ENCODE measurements at regions not wholly inside any gene's neighbourhood (a gene's known extent, or its start where the extent isn't known, plus 50 kb on each side); places are given as distances from the start of the nearest gene placed in this dataset.

DNA sequence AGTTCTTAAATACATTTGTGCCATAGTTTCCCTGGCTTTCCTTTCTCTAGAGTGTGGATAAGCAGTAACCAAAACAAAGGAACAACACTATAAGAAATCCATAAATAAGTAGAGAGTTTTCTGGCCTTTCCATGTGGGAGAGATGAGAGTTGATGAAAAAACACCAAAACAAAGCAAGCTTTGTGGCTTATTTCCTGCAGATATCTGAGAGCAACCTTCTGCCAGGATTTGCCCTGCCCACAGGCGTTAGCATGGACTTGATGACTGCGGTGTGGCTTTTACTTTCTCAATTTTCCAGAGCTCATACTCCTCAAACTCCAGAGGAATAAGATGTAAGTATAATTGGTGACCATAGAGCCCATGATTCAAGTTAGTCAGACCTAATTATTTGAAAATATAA lies 194.9 kb downstream of the RAP2B start:
- H3K4me2 ChIP-seq (ENCODE audit: extremely low read depth, insufficient read depth, low read length) = no peak overlapping the region
- H4K20me1 ChIP-seq (ENCODE audit: control insufficient read depth, extremely low read depth, insufficient read depth, low read length) = no peaks in the 10 kb centered on the region
- TF ChIP-seq, protein P1, sequence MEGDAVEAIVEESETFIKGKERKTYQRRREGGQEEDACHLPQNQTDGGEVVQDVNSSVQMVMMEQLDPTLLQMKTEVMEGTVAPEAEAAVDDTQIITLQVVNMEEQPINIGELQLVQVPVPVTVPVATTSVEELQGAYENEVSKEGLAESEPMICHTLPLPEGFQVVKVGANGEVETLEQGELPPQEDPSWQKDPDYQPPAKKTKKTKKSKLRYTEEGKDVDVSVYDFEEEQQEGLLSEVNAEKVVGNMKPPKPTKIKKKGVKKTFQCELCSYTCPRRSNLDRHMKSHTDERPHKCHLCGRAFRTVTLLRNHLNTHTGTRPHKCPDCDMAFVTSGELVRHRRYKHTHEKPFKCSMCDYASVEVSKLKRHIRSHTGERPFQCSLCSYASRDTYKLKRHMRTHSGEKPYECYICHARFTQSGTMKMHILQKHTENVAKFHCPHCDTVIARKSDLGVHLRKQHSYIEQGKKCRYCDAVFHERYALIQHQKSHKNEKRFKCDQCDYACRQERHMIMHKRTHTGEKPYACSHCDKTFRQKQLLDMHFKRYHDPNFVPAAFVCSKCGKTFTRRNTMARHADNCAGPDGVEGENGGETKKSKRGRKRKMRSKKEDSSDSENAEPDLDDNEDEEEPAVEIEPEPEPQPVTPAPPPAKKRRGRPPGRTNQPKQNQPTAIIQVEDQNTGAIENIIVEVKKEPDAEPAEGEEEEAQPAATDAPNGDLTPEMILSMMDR (conservative IDR thresholded peaks at IDR 0.05 in 1 of 2, IDR thresholded peaks at IDR 0.05 in 1 of 2; ENCODE audit: low read depth in 1 of 2, low read length in 2 of 2) = no peak
- no peak for TF ChIP-seq EZH2 (IDR thresholded peaks at IDR 0.05; ENCODE audit: low read length, missing control alignments)
- no peak for DNase-seq (ENCODE audit: low read depth in 2 of 2)
- no peaks in the 10 kb centered on the region for H3K9me3 ChIP-seq (ENCODE audit: control insufficient read depth, insufficient read depth, low read depth, low read length)
- H3K27ac ChIP-seq (ENCODE audit: insufficient read depth, low read length) = no peak overlapping the region
- H3K27me3 ChIP-seq (ENCODE audit: control insufficient read depth, insufficient read depth, low read length) = no peaks in the 10 kb centered on the region
- no peak overlapping the region for H3K9ac ChIP-seq (ENCODE audit: insufficient read depth, low read length)
- no peaks in the 10 kb centered on the region for H3K4me1 ChIP-seq (ENCODE audit: control insufficient read depth, extremely low read depth, insufficient read depth, low read length)
- no peaks in the 10 kb centered on the region for H3K79me2 ChIP-seq (ENCODE audit: control insufficient read depth, insufficient read depth, low read length)
- H3K36me3 ChIP-seq (ENCODE audit: control insufficient read depth, insufficient read depth, low read length) = no peaks in the 10 kb centered on the region
- no peak overlapping the region for H3K4me3 ChIP-seq (replicated peaks in 1 of 4; ENCODE audit: control extremely low read depth in 1 of 4, insufficient read depth in 1 of 4, low read depth in 3 of 4, low read length in 4 of 4)
- no peak overlapping the region for H2AFZ ChIP-seq (ENCODE audit: low read length)

DNA sequence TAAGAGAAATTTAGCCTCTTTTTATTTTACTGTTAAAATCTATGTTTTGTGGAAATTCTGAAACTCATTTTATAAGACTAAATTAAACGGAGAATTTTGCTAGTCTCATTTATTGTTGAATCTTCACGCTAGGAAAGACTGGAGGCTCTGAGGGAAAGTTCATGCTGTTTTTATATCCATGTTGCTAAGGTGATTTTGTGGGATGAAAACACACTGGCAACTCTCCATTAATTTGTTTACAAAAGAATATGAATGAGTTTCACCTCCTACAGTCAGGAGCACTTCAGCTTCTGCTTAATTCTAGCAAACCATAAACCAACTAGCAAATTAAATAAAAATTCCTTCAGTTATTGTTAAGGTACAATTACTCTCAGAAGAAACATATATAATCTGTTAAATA lies 195.4 kb downstream of the RAP2B start:
- DNase-seq (ENCODE audit: low read depth in 2 of 2) = no peak
- H3K36me3 ChIP-seq (ENCODE audit: control insufficient read depth, insufficient read depth, low read length) = no peaks in the 10 kb centered on the region
- no peaks in the 10 kb centered on the region for H4K20me1 ChIP-seq (ENCODE audit: control insufficient read depth, extremely low read depth, insufficient read depth, low read length)
- H3K9me3 ChIP-seq (ENCODE audit: control insufficient read depth, insufficient read depth, low read depth, low read length) = no peaks in the 10 kb centered on the region
- H3K79me2 ChIP-seq (ENCODE audit: control insufficient read depth, insufficient read depth, low read length) = no peaks in the 10 kb centered on the region
- H3K27me3 ChIP-seq (ENCODE audit: control insufficient read depth, insufficient read depth, low read length) = no peaks in the 10 kb centered on the region
- no peak overlapping the region for H3K27ac ChIP-seq (ENCODE audit: insufficient read depth, low read length)
- TF ChIP-seq EZH2 (IDR thresholded peaks at IDR 0.05; ENCODE audit: low read length, missing control alignments) = no peak
- TF ChIP-seq, protein P1 (conservative IDR thresholded peaks at IDR 0.05 in 1 of 2, IDR thresholded peaks at IDR 0.05 in 1 of 2; ENCODE audit: low read depth in 1 of 2, low read length in 2 of 2) = no peak
- H2AFZ ChIP-seq (ENCODE audit: low read length) = no peak overlapping the region
- no peak overlapping the region for H3K9ac ChIP-seq (ENCODE audit: insufficient read depth, low read length)
- H3K4me3 ChIP-seq (replicated peaks in 1 of 4; ENCODE audit: control extremely low read depth in 1 of 4, insufficient read depth in 1 of 4, low read depth in 3 of 4, low read length in 4 of 4) = no peak overlapping the region
- H3K4me1 ChIP-seq (ENCODE audit: control insufficient read depth, extremely low read depth, insufficient read depth, low read length) = no peaks in the 10 kb centered on the region
- no peak overlapping the region for H3K4me2 ChIP-seq (ENCODE audit: extremely low read depth, insufficient read depth, low read length)

DNA sequence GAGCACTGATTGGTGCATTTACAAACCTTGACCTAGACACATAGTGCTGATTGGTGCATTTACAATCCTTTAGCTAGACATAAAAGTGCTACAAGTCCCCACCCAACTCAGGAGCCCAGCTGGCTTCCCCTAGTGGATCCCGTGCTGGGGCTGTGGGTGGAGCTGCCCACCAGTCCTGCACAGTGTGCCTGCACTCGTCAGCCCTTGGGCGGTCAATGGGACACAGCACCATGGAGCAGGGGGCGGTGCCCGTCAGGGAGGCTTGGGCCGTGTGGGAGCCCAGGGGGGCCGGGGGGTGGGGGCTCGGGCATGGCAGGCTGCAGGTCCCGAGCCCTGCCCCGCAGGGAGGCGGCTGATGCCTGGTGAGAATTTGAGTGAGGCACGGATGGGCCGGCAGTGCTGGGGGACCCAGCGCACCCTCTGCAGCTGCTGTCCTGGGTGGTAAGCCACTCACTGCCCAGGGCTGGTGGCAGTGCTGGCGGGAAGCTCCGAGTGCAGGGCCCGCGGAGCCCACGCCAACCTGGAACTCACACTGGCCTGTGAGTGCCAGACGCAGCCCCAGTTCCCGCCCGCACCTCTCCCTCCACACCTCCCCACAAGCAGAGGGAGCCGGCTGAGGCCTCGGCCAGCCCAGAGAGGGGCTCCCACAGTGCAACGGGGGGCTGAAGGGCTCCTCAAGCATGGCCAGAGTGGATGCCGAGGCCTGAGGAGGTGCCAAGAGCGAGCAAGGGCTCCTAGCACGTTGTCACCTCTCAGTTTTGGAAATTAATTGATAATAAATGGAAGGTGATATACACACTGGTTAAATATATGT lies 207.7 kb downstream of the RAP2B start:
- H3K79me2 ChIP-seq (ENCODE audit: control insufficient read depth, insufficient read depth, low read length) = no peaks in the 10 kb centered on the region
- H3K4me3 ChIP-seq (replicated peaks in 1 of 4; ENCODE audit: control extremely low read depth in 1 of 4, insufficient read depth in 1 of 4, low read depth in 3 of 4, low read length in 4 of 4) = no peak overlapping the region
- no peaks in the 10 kb centered on the region for H3K27me3 ChIP-seq (ENCODE audit: control insufficient read depth, insufficient read depth, low read length)
- DNase-seq (ENCODE audit: low read depth in 2 of 2) = no peak
- H3K36me3 ChIP-seq (ENCODE audit: control insufficient read depth, insufficient read depth, low read length) = no peaks in the 10 kb centered on the region
- no peak overlapping the region for H2AFZ ChIP-seq (ENCODE audit: low read length)
- no peaks in the 10 kb centered on the region for H4K20me1 ChIP-seq (ENCODE audit: control insufficient read depth, extremely low read depth, insufficient read depth, low read length)
- no peak overlapping the region for H3K27ac ChIP-seq (ENCODE audit: insufficient read depth, low read length)
- TF ChIP-seq EZH2 (IDR thresholded peaks at IDR 0.05; ENCODE audit: low read length, missing control alignments) = no peak
- TF ChIP-seq, protein P1 (conservative IDR thresholded peaks at IDR 0.05 in 1 of 2, IDR thresholded peaks at IDR 0.05 in 1 of 2; ENCODE audit: low read depth in 1 of 2, low read length in 2 of 2) = no peak
- H3K9me3 ChIP-seq (ENCODE audit: control insufficient read depth, insufficient read depth, low read depth, low read length) = no peaks in the 10 kb centered on the region
- no peak overlapping the region for H3K4me2 ChIP-seq (ENCODE audit: extremely low read depth, insufficient read depth, low read length)
- H3K9ac ChIP-seq (ENCODE audit: insufficient read depth, low read length) = no peak overlapping the region
- H3K4me1 ChIP-seq (ENCODE audit: control insufficient read depth, extremely low read depth, insufficient read depth, low read length) = no peaks in the 10 kb centered on the region

All from fibroblast of lung (primary cell).